ENCODE measurements at regions not wholly inside any gene's neighbourhood (a gene's known extent, or its start where the extent isn't known, plus 50 kb on each side); places are given as distances from the start of the nearest gene placed in this dataset.

DNA sequence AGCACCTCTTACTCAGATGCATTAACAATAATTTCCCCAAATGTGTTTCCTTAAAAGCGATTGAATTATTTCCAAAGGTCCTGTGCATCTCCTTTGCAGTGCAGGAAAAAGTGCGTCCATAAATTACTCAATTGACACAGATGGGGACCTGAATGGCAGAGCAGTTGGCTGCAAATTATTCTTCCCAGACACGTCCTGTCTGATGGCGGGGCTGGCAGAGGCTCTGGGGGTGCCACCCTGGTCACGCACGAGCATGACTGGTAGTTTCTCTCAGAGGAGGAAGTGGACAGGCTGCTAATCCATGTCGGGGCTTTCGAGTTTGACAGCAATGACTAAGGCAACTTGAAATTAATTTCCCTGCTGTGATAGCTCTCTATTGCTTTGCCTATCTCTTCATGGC lies 264.8 kb upstream of the BRINP1 start:
- no peak for DNase-seq
- H3K4me1 ChIP-seq (ENCODE audit: control insufficient read depth in 2 of 2, insufficient read depth in 2 of 2, low read length in 2 of 2), result no peaks in the 10 kb centered on the region
- H3K9me3 ChIP-seq (ENCODE audit: control extremely low read depth in 1 of 3, control insufficient read depth in 2 of 3, insufficient read depth in 1 of 3, low read length in 2 of 3), result no peaks in the 10 kb centered on the region
- no peak overlapping the region for H3K4me2 ChIP-seq (replicated peaks; ENCODE audit: low read depth, low read length, poor library complexity, severe bottlenecking)
- 61% methylated on average over 6 of the region's 8 CpGs for WGBS (ENCODE audit: insufficient coverage)
- intact Hi-C loops (cut with micrococcal nuclease), result no loop called here
- H4K20me1 ChIP-seq (ENCODE audit: control insufficient read depth, insufficient read depth, low read length, poor library complexity, severe bottlenecking), result no peaks in the 10 kb centered on the region
- no peaks in the 10 kb centered on the region for H3K36me3 ChIP-seq (replicated peaks in 1 of 2; ENCODE audit: control extremely low read depth in 1 of 2, control insufficient read depth in 1 of 2, extremely low read depth in 1 of 2, insufficient read depth in 2 of 2, low read length in 1 of 2)
- no peak overlapping the region for H3K27ac ChIP-seq (ENCODE audit: low read length in 2 of 2)
- H2AFZ ChIP-seq (ENCODE audit: insufficient read depth, low read depth, low read length, poor library complexity, severe bottlenecking), result no peak overlapping the region
- Mint-ChIP-seq H3K9me3 (ENCODE audit: insufficient read depth) (peaks cover 2% of the 10 kb centered on the region), H3K4me3 (no peak overlapping the region), H3K4me1 (no peaks in the 10 kb centered on the region), H3K27me3 (no peaks in the 10 kb centered on the region), H3K27ac (no peak overlapping the region)
- H3K79me2 ChIP-seq (ENCODE audit: control insufficient read depth, insufficient read depth, low read length), result no peaks in the 10 kb centered on the region
- H3K4me3 ChIP-seq (ENCODE audit: control extremely low read depth in 1 of 5, extremely low read depth in 1 of 5, insufficient read depth in 1 of 5, low read depth in 2 of 5, low read length in 4 of 5), result no peak overlapping the region
- H3K27me3 ChIP-seq (replicated peaks in 1 of 4; ENCODE audit: control extremely low read depth in 1 of 4, control insufficient read depth in 3 of 4, insufficient read depth in 4 of 4, low read length in 3 of 4), result no peaks in the 10 kb centered on the region
- no peak for ATAC-seq (ENCODE audit: low read depth)
- CTCF ChIA-PET, result no interaction called here
- TF ChIP-seq EZH2 (IDR thresholded peaks at IDR 0.05; ENCODE audit: borderline replicate concordance, insufficient read depth, low read depth, low read length, poor library complexity, severe bottlenecking), result no peak
- TF ChIP-seq, protein P1, sequence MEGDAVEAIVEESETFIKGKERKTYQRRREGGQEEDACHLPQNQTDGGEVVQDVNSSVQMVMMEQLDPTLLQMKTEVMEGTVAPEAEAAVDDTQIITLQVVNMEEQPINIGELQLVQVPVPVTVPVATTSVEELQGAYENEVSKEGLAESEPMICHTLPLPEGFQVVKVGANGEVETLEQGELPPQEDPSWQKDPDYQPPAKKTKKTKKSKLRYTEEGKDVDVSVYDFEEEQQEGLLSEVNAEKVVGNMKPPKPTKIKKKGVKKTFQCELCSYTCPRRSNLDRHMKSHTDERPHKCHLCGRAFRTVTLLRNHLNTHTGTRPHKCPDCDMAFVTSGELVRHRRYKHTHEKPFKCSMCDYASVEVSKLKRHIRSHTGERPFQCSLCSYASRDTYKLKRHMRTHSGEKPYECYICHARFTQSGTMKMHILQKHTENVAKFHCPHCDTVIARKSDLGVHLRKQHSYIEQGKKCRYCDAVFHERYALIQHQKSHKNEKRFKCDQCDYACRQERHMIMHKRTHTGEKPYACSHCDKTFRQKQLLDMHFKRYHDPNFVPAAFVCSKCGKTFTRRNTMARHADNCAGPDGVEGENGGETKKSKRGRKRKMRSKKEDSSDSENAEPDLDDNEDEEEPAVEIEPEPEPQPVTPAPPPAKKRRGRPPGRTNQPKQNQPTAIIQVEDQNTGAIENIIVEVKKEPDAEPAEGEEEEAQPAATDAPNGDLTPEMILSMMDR (IDR thresholded peaks at IDR 0.05), result no peak
- H3K9ac ChIP-seq (ENCODE audit: low read length), result no peak overlapping the region
- POLR2A ChIA-PET, result no interaction called here

DNA sequence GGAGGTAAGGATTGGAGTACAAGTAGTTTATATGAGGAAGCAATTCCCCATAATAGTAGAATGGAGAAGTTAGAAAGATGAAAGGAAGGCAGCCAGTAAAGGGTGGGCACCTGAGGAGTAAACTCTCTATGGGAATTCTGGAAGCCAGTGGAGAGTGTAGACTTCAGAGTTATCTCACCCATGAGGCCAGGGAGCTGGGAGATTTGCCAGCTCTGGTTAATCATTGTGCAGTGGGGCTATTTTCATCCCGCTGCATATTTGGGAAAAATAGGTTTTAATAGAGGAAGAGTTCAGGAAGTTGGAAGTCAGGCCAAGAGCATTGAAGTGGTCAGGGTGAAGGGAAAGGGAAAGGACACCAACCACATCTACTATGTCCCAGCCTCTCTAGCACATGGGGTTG lies 242.3 kb upstream of the BRINP1 start:
- Mint-ChIP-seq H3K4me3 (no peak overlapping the region), H3K27ac (no peak overlapping the region), H3K4me1 (no peaks in the 10 kb centered on the region), H3K9me3 (ENCODE audit: insufficient read depth) (no peaks in the 10 kb centered on the region), H3K27me3 (no peaks in the 10 kb centered on the region)
- DNase-seq, result no peak
- CTCF ChIA-PET, result no interaction called here
- Histone ChIP-seq H3K27ac (ENCODE audit: low read length in 2 of 2) (no peak overlapping the region), H3K4me2 (replicated peaks; ENCODE audit: low read depth, low read length, poor library complexity, severe bottlenecking) (no peak overlapping the region), H3K4me1 (ENCODE audit: control insufficient read depth in 2 of 2, insufficient read depth in 2 of 2, low read length in 2 of 2) (no peaks in the 10 kb centered on the region), H2AFZ (ENCODE audit: insufficient read depth, low read depth, low read length, poor library complexity, severe bottlenecking) (no peak overlapping the region), H3K9ac (ENCODE audit: low read length) (no peak overlapping the region), H4K20me1 (ENCODE audit: control insufficient read depth, insufficient read depth, low read length, poor library complexity, severe bottlenecking) (no peaks in the 10 kb centered on the region), H3K4me3 (ENCODE audit: control extremely low read depth in 1 of 5, extremely low read depth in 1 of 5, insufficient read depth in 1 of 5, low read depth in 2 of 5, low read length in 4 of 5) (no peak overlapping the region), H3K79me2 (ENCODE audit: control insufficient read depth, insufficient read depth, low read length) (no peaks in the 10 kb centered on the region), H3K36me3 (replicated peaks in 1 of 2; ENCODE audit: control extremely low read depth in 1 of 2, control insufficient read depth in 1 of 2, extremely low read depth in 1 of 2, insufficient read depth in 2 of 2, low read length in 1 of 2) (no peaks in the 10 kb centered on the region), H3K9me3 (ENCODE audit: control extremely low read depth in 1 of 3, control insufficient read depth in 2 of 3, insufficient read depth in 1 of 3, low read length in 2 of 3) (no peaks in the 10 kb centered on the region), H3K27me3 (replicated peaks in 1 of 4; ENCODE audit: control extremely low read depth in 1 of 4, control insufficient read depth in 3 of 4, insufficient read depth in 4 of 4, low read length in 3 of 4) (no peaks in the 10 kb centered on the region)
- ATAC-seq (ENCODE audit: low read depth), result no peak
- no CpG with 5 or more reads among the region's 1 CpG for WGBS (ENCODE audit: insufficient coverage)
- intact Hi-C loops (cut with micrococcal nuclease), result no loop called here
- no peak for TF ChIP-seq EZH2 (IDR thresholded peaks at IDR 0.05; ENCODE audit: borderline replicate concordance, insufficient read depth, low read depth, low read length, poor library complexity, severe bottlenecking)
- TF ChIP-seq, protein P1 (IDR thresholded peaks at IDR 0.05), result no peak
- POLR2A ChIA-PET, result no interaction called here
